GM21360 (cell line): ENCODE measurements at regions not wholly inside any gene's neighbourhood (a gene's known extent, or its start where the extent isn't known, plus 50 kb on each side); places are given as distances from the start of the nearest gene placed in this dataset.

ENCODE experiments used
- ATAC-seq: cut with Tn5 transposase; IDR thresholded peaks from one replicate; pipeline ENCODE4 v1.9.1; 2021; ENCODE audit warnings: mild to moderate bottlenecking, moderate library complexity; ENCODE audit not compliant: unreplicated experiment

- ATAC-seq = no peak
Measured at GRCh38 chr6:169847141-169847674, 95.8 kb downstream of the ERMARD start.

GRCh38 chr6:169846286-169847056, 95.0 kb downstream of the ERMARD start:
- no peak for ATAC-seq

- no peak for ATAC-seq
Measured at GRCh38 chr6:169845426-169846285, 94.2 kb downstream of the ERMARD start.

GRCh38 chr6:169844946-169845345, 93.5 kb downstream of the ERMARD start:
- ATAC-seq = no peak

- ATAC-seq = no peak
Measured at GRCh38 chr6:169843991-169844390, 92.6 kb downstream of the ERMARD start.

- no peak for ATAC-seq
Measured at GRCh38 chr6:169843110-169843509, 91.7 kb downstream of the ERMARD start.

GRCh38 chr6:169841907-169842606, 90.6 kb downstream of the ERMARD start:
- no peak for ATAC-seq

GRCh38 chr6:169841251-169841650, 89.8 kb downstream of the ERMARD start:
- ATAC-seq = no peak

- ATAC-seq = no peak
Measured at GRCh38 chr6:169839898-169840631, 88.6 kb downstream of the ERMARD start.

GRCh38 chr6:169839493-169839892, 88.1 kb downstream of the ERMARD start:
- ATAC-seq = no peak

- no peak for ATAC-seq
Measured at GRCh38 chr6:169839029-169839481, 87.6 kb downstream of the ERMARD start.

- ATAC-seq = no peak
Measured at GRCh38 chr6:169838346-169839028, 87.1 kb downstream of the ERMARD start.

- no peak for ATAC-seq
Measured at GRCh38 chr6:169837529-169838250, 86.3 kb downstream of the ERMARD start.

- no peak for ATAC-seq
Measured at GRCh38 chr6:169833258-169833794, 81.9 kb downstream of the ERMARD start.

GRCh38 chr6:169832247-169832948, 81.0 kb downstream of the ERMARD start:
- no peak for ATAC-seq

GRCh38 chr6:169831450-169832246, 80.2 kb downstream of the ERMARD start:
- peak; percentile 54 for ATAC-seq
